ENCODE measurements at regions not wholly inside any gene's neighbourhood (a gene's known extent, or its start where the extent isn't known, plus 50 kb on each side); places are given as distances from the start of the nearest gene placed in this dataset.

DNA sequence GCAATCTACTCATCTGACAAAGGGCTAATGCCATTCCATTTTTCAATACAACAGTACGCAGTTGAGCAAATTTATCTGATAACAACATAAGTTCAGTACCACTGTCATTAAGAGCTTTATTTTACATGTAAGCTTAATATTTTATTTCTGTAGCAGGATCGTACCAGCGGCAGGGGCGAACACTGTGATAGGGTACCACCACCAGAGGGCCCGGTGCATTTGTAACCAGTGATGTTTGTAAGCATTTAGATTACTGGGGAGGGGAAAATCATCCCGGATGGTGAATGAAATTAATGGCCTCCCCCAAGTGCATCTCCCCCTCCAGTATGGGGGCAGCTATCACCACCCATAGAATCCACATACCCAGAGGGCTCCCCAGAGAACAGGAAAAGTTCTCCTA lies 179.0 kb downstream of the ADGRA3 start:
- TF ChIP-seq, protein P1, sequence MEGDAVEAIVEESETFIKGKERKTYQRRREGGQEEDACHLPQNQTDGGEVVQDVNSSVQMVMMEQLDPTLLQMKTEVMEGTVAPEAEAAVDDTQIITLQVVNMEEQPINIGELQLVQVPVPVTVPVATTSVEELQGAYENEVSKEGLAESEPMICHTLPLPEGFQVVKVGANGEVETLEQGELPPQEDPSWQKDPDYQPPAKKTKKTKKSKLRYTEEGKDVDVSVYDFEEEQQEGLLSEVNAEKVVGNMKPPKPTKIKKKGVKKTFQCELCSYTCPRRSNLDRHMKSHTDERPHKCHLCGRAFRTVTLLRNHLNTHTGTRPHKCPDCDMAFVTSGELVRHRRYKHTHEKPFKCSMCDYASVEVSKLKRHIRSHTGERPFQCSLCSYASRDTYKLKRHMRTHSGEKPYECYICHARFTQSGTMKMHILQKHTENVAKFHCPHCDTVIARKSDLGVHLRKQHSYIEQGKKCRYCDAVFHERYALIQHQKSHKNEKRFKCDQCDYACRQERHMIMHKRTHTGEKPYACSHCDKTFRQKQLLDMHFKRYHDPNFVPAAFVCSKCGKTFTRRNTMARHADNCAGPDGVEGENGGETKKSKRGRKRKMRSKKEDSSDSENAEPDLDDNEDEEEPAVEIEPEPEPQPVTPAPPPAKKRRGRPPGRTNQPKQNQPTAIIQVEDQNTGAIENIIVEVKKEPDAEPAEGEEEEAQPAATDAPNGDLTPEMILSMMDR (conservative IDR thresholded peaks at IDR 0.05; ENCODE audit: low read length): no peak
- H3K4me3 ChIP-seq (ENCODE audit: low read length): no peak overlapping the region
- no peak for DNase-seq (ENCODE audit: low read depth)

DNA sequence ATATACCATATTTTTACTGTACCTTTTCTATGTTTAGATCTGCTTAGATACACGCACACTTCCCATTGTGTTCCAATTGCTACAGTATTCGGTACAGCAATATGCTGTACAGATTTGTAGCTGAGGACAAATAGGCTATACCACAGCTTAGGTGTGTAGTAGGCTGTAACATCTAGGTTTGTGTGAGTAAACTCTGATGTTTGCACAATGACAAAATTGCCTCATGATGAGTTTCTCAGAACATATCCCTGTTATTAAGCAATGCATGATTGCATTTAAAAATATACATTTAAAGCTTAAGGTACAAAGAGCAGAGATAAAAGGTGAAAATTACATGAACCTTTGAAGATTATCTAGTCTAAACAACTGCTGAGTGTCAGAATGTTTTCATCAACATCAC lies 181.7 kb downstream of the ADGRA3 start:
- no peak overlapping the region for H3K4me3 ChIP-seq (ENCODE audit: low read length)
- no peak for DNase-seq (ENCODE audit: low read depth)
- TF ChIP-seq, protein P1 (conservative IDR thresholded peaks at IDR 0.05; ENCODE audit: low read length): no peak

DNA sequence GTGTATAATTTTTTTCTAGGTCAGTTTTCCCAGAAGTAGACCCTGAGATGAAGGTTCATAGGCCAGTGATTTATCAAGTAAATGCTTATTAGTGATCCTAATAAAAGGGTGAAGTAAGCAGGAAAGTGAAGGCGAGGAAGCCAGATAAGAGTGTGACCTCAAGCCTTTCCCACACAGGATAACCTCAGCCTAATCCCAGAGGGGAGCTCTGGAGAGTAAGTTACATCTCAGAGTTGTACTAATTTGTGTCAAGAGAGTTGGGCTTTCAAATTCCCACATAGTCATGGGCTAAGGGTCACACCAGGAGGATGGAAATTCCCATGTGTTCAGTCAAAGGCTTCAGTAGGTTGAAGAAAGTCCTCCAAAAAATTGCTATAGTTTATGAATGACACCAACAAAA lies 191.4 kb downstream of the ADGRA3 start:
- no peak overlapping the region for H3K4me3 ChIP-seq (ENCODE audit: low read length)
- DNase-seq (ENCODE audit: low read depth): no peak
- TF ChIP-seq, protein P1 (conservative IDR thresholded peaks at IDR 0.05; ENCODE audit: low read length): no peak

DNA sequence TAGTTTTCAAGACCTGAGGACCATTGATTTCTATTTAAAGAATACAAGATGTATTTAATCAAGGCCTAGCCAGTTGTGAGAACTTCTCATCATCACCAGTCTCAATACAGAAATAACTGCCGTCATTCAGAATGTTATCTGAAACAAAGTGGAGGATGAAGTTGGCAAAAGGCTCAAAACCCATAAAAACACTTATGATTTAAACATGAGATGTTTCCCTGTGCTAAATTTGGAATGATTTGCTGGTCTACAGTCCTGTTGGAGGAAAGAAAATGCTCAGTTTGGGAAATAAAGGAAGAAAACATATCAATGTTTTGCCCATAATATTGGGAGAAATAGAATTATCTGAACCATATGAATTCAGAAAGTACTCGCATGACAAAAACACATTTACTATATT lies 192.2 kb downstream of the ADGRA3 start:
- DNase-seq (ENCODE audit: low read depth): no peak
- TF ChIP-seq, protein P1 (conservative IDR thresholded peaks at IDR 0.05; ENCODE audit: low read length): no peak
- H3K4me3 ChIP-seq (ENCODE audit: low read length): no peak overlapping the region

DNA sequence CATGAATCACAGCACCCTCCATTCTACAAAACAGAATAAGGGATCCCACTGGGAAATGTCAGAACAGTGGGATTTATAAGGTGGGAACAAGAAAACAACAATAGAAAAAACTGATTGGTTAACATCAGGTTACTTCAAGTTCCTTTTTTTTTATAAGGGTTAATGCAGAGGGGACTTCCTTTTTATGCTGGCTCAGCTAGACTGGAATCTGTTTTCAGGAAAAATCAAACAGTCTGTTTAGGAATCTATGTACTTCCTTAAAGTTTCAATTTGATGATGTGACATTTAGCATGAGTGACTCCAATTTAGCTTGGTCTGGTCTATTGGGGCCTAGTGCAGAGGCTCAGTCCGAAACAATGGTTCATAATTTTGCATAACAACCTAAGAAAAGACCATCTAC lies 192.9 kb downstream of the ADGRA3 start:
- H3K4me3 ChIP-seq (ENCODE audit: low read length): no peak overlapping the region
- no peak for DNase-seq (ENCODE audit: low read depth)
- TF ChIP-seq, protein P1 (conservative IDR thresholded peaks at IDR 0.05; ENCODE audit: low read length): no peak

DNA sequence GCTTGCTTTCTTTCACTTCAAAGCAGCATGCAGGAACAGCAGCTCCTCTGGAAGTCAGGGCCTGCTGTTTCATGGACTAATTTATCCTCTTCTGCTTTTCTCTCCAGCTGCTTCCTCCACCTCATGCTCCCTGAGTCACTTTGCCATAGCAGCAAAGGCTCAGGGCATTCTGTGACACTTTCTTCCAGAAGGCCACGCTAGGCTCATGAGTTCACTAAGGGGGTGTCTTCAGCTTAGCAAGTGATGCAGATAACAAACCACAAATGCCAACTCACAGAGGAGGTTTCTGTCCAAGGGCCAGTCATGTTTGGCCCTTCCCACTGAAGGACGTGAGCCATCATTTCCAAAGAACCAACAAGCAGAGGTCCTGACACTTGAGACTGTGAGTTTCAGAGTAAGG lies 200.2 kb downstream of the ADGRA3 start:
- H3K4me3 ChIP-seq (ENCODE audit: low read length): no peak overlapping the region
- no peak for DNase-seq (ENCODE audit: low read depth)
- TF ChIP-seq, protein P1 (conservative IDR thresholded peaks at IDR 0.05; ENCODE audit: low read length): no peak

DNA sequence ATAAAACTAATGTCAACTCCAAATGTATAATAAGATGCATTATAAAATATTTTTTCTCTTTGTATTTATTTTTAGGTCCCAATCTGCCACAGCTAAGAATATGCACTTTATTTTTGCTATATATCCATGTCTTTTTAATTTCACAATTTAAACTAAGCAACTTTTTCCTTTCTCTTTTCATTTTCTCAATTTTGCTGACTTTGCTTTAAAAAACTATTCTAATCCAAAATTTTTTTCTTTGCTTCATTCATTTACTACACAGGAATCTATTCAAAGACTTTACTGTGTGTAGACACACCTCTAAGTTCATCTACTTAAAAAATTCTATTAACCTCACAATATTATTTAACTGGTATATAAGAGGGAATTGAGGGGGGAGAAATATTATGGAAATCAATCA lies 201.9 kb downstream of the ADGRA3 start:
- DNase-seq (ENCODE audit: low read depth): no peak
- no peak overlapping the region for H3K4me3 ChIP-seq (ENCODE audit: low read length)
- TF ChIP-seq, protein P1 (conservative IDR thresholded peaks at IDR 0.05; ENCODE audit: low read length): no peak
